K562 (cell line): ENCODE measurements at regions not wholly inside any gene's neighbourhood (a gene's known extent, or its start where the extent isn't known, plus 50 kb on each side); places are given as distances from the start of the nearest gene placed in this dataset.

Source experiments
- ATAC-seq: fragments of 200-7000 bp; cut with Tn5 transposase; 3 replicates; pipeline ENCODE4 v1.9.1; 2020; ENCODE audit warnings: moderate library complexity
- BruUV-seq: library from RNA; stranded (reverse); fragments of 400-500 nt; replicated peaks from 2 replicates; lab custom pipeline; 2021; lab: Mats Ljungman, UMichigan
- CTCF ChIA-PET: fragments of 300-600 bp; formaldehyde crosslinking; extraction: SDS; loops from one replicate; lab custom pipeline; 2021; ENCODE audit warnings: low intra/inter-chr PET ratio; lab: Yijun Ruan, JAX
- POLR2A ChIA-PET: fragments of 300-600, 350-650 bp; sonication (Branson Sonifier 250); formaldehyde crosslinking; extraction: SDS; loops from one replicate; lab custom pipeline; 2021; ENCODE audit warnings: antibody characterized with exemption, inconsistent platforms; lab: Yijun Ruan, JAX
- DNase-seq, 4 experiments: peaks; one replicate each; pipeline versions ENCODE4 v3.0.0 to v3.0.0-alpha.2; 2011 to 2018; ENCODE audit warnings: low spot score in 3 of 4, mixed read lengths in 3 of 4; ENCODE audit errors: extremely low read depth in 1 of 4
- FAIRE-seq: peaks from 2 replicates; lab custom pipeline; 2011; peaks lifted over from hg19 to GRCh38; lab: Jason Lieb, UNC
- H2AFZ ChIP-seq: 2 replicates; pipeline ENCODE4 v1.6.0; 2011; ENCODE audit warnings: low read depth, low read length, control low read depth, inconsistent platforms
- H3K27ac ChIP-seq: fragments of 200-600 bp; 3 replicates; pipeline ENCODE4 v1.8.0; 2011; ENCODE audit warnings: low read depth, mild to moderate bottlenecking, control low read depth, inconsistent platforms, low read length, moderate library complexity, mixed read lengths; ENCODE audit errors: extremely low read depth
- H3K27me3 ChIP-seq, 2 experiments: fragments of 300-600 bp in 1 of 2; 2 replicates in 1 of 2; 3 replicates in 1 of 2; pipeline versions ENCODE4 v1.6.0 to v1.8.0; 2011; ENCODE audit warnings: inconsistent platforms in 2 of 2, low read length in 2 of 2, mild to moderate bottlenecking in 1 of 2, mixed read lengths in 1 of 2, moderate library complexity in 1 of 2; ENCODE audit not compliant: control insufficient read depth in 2 of 2, insufficient read depth in 2 of 2
- H3K36me3 ChIP-seq: fragments of 300-600 bp; 3 replicates; pipeline ENCODE4 v1.8.0; 2011; ENCODE audit warnings: mild to moderate bottlenecking, low read length, inconsistent platforms; ENCODE audit not compliant: control insufficient read depth, insufficient read depth
- H3K4me1 ChIP-seq, 2 experiments: fragments of 200-600 bp in 1 of 2; replicated peaks in 1 of 2; 2 replicates in 1 of 2; 3 replicates in 1 of 2; pipeline versions ENCODE4 v1.5.1 to v1.8.0; 2011; ENCODE audit warnings: inconsistent platforms in 2 of 2, low read length in 2 of 2, mild to moderate bottlenecking in 1 of 2, mixed read lengths in 1 of 2, moderate library complexity in 1 of 2; ENCODE audit not compliant: control insufficient read depth in 2 of 2, insufficient read depth in 2 of 2
- H3K4me2 ChIP-seq: 2 replicates; pipeline ENCODE4 v1.6.1; 2011; ENCODE audit warnings: low read length, control low read depth, inconsistent platforms, mixed read lengths; ENCODE audit not compliant: insufficient read depth
- H3K4me3 ChIP-seq: fragments of 200-600 bp; sonication (generic), shearing (Covaris generic); 2 replicates; pipeline ENCODE4 v1.5.1; 2016; ENCODE audit warnings: control low read depth, inconsistent platforms
- H3K79me2 ChIP-seq: fragments of 200-600 bp; 3 replicates; pipeline ENCODE4 v1.8.0; 2011; ENCODE audit warnings: low read length, inconsistent platforms; ENCODE audit not compliant: control insufficient read depth, insufficient read depth
- H3K9ac ChIP-seq, 2 experiments: 2 replicates each; pipeline versions ENCODE4 v1.6.0 to v1.6.1; 2011; ENCODE audit warnings: low read depth in 2 of 2, low read length in 2 of 2, control low read depth in 1 of 2, inconsistent platforms in 1 of 2, mild to moderate bottlenecking in 1 of 2, mixed read lengths in 1 of 2; ENCODE audit not compliant: insufficient read depth in 1 of 2
- H3K9me1 ChIP-seq: one replicate; pipeline ENCODE4 v1.6.0; 2011; ENCODE audit warnings: inconsistent platforms, mild to moderate bottlenecking, low read length, moderate library complexity; ENCODE audit not compliant: control insufficient read depth, insufficient read depth
- H3K9me3 ChIP-seq: replicated peaks from 2 replicates; pipeline ENCODE4 v1.5.1; 2011; ENCODE audit warnings: low read depth, low read length, inconsistent platforms; ENCODE audit not compliant: control insufficient read depth, insufficient read depth
- H4K20me1 ChIP-seq: replicated peaks from 2 replicates; pipeline ENCODE4 v1.6.1; 2011; ENCODE audit warnings: low read length, inconsistent platforms, mixed read lengths; ENCODE audit not compliant: control insufficient read depth, insufficient read depth
- ERF ChIP-seq: fragments of 450-650 bp; formaldehyde crosslinking; IDR thresholded peaks from 2 replicates; pipeline ENCODE4 v1.4.0; 2020; ENCODE audit warnings: mild to moderate bottlenecking, mixed read lengths
- GATAD2A ChIP-seq: fragments of 450-650 bp; IDR thresholded peaks from 2 replicates; pipeline ENCODE4 v1.6.1; 2017
- MYNN ChIP-seq, 2 experiments: sonication (generic); formaldehyde crosslinking in 1 of 2; IDR thresholded peaks; 2 replicates each; pipeline versions ENCODE4 v1.5.0 to v1.6.1; 2016 to 2020; ENCODE audit warnings: antibody characterized with exemption in 1 of 2, missing genetic modification reagents in 1 of 2
- NFIC ChIP-seq: fragments of 450-650 bp; IDR thresholded peaks from 2 replicates; pipeline ENCODE4 v1.6.1; 2017; ENCODE audit warnings: mild to moderate bottlenecking, inconsistent platforms
- WGBS: fragments of 100-300 bp; shearing (Covaris generic); methylation state at CpG from one replicate; pipeline ENCODE4 v1.1.6; 2016; ENCODE audit warnings: low coverage, mixed read lengths; ENCODE audit not compliant: insufficient coverage; ENCODE audit errors: missing lambda C conversion rate; 5-methylcytosine and 5-hydroxymethylcytosine counted together
- in situ Hi-C: fragments of 300-500 bp; cut with MboI; formaldehyde crosslinking; loops from 4 replicates; pipeline ENCODE4 v1.15.0; 2018; ENCODE audit warnings: inconsistent platforms, mixed read lengths
- intact Hi-C: fragments of 100-400 bp; cut with micrococcal nuclease; formaldehyde crosslinking; loops from 2 replicates; pipeline ENCODE4 v1.14.2; 2022
- TF ChIP-seq, protein P1 (sequence below), 3 experiments: IDR thresholded peaks in 2 of 3; conservative IDR thresholded peaks in 1 of 3; 2 replicates each; pipeline ENCODE4 v1.5.1; 2011 to 2012; ENCODE audit warnings: low read length in 3 of 3, mild to moderate bottlenecking in 3 of 3, control low read depth in 2 of 3, improper control_type of control experiment in 1 of 3, inconsistent platforms in 1 of 3, low read depth in 1 of 3, mixed read lengths in 1 of 3, moderate library complexity in 1 of 3; ENCODE audit not compliant: insufficient read depth in 2 of 3

DNA sequence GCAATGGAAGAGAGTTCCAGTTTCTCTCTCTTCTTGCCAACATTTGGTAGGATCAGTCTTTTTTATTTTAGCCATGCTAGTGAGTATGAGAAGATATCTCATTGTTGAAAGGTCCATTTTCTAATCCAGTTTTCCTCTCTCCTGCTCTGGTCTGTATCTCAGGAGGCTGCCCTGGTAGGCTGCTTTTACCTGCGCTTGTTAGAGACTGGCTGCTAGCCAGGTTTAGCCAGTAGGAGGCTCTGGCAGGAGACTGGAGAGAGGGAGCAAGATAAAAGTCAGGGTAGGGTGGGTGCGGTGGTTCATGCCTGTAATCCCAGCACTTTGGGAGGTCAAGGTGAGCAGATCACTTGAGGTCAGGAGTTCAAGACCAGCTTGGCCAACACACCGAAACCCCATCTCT lies 68.6 kb upstream of the FOXP4 start:
- BruUV-seq: no TSS peak
- Histone ChIP-seq H3K27me3 (peaks cover 28 to 53% of the 10 kb centered on the region in 2 experiments), H3K9me1 (no peaks in the 10 kb centered on the region), H3K4me1 (no peaks in the 10 kb centered on the region), H3K9ac (no peak overlapping the region), H3K9me3 (0 out of 2 replicates have a peak, but pooled peaks cover 2% of the 10 kb centered on the region), H3K4me3 (no peak overlapping the region), H4K20me1 (peaks cover 4% of the 10 kb centered on the region), H3K79me2 (no peaks in the 10 kb centered on the region), H3K27ac (no peak overlapping the region), H3K4me2 (no peak overlapping the region), H3K36me3 (no peaks in the 10 kb centered on the region), H2AFZ (no peak overlapping the region)
- POLR2A ChIA-PET: no interaction called here
- CTCF ChIA-PET: no interaction called here
- intact Hi-C loops (no loop called here), in situ Hi-C loops (no loop called here)
- TF ChIP-seq ERF: no peak
- TF ChIP-seq, protein P1, sequence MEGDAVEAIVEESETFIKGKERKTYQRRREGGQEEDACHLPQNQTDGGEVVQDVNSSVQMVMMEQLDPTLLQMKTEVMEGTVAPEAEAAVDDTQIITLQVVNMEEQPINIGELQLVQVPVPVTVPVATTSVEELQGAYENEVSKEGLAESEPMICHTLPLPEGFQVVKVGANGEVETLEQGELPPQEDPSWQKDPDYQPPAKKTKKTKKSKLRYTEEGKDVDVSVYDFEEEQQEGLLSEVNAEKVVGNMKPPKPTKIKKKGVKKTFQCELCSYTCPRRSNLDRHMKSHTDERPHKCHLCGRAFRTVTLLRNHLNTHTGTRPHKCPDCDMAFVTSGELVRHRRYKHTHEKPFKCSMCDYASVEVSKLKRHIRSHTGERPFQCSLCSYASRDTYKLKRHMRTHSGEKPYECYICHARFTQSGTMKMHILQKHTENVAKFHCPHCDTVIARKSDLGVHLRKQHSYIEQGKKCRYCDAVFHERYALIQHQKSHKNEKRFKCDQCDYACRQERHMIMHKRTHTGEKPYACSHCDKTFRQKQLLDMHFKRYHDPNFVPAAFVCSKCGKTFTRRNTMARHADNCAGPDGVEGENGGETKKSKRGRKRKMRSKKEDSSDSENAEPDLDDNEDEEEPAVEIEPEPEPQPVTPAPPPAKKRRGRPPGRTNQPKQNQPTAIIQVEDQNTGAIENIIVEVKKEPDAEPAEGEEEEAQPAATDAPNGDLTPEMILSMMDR (IDR thresholded peaks at IDR 0.05 in 2 of 3, conservative IDR thresholded peaks at IDR 0.05 in 1 of 3; ENCODE audit: insufficient read depth in 2 of 3, low read depth in 1 of 3, low read length in 3 of 3): peak in 1 of 3 experiments; percentile 7; a peak in 1 of 6 replicates
- peak; percentile 45 for TF ChIP-seq NFIC
- no peak for TF ChIP-seq GATAD2A
- TF ChIP-seq MYNN (IDR thresholded peaks at IDR 0.05): no peak
- no peak for TF ChIP-seq MYNN (CRISPR knock-in tag; IDR thresholded peaks at IDR 0.05)
- FAIRE-seq (no peak), ATAC-seq (no peak), DNase-seq (no peak)
- 0% methylated on average over 3 of the region's 3 CpGs for WGBS
